HCT116 (cell line): ENCODE measurements at regions not wholly inside any gene's neighbourhood (a gene's known extent, or its start where the extent isn't known, plus 50 kb on each side); places are given as distances from the start of the nearest gene placed in this dataset.

Experiments
- ATAC-seq: fragments of 200-7000 bp; cut with Tn5 transposase; 2 replicates; pipeline ENCODE4 v1.9.1; 2020; ENCODE audit warnings: mild to moderate bottlenecking, moderate library complexity
- BruUV-seq: library from RNA; stranded (reverse); fragments of 400-500 nt; replicated peaks from 2 replicates; lab custom pipeline; 2021; lab: Mats Ljungman, UMichigan
- CTCF ChIA-PET: fragments of 300-600 bp; sonication (Branson Sonifier 250); formaldehyde crosslinking; loops from one replicate; lab custom pipeline; 2021; ENCODE audit warnings: antibody characterized with exemption; lab: Charles Lee
- POLR2A ChIA-PET: fragments of 300-600, 350-600 bp; sonication (Branson Sonifier 250); formaldehyde crosslinking; loops from one replicate; lab custom pipeline; 2021; ENCODE audit warnings: antibody characterized with exemption; lab: Charles Lee
- RAD21 ChIA-PET, 2 experiments: fragments of 300-600 bp; sonication (Branson Sonifier 250); formaldehyde crosslinking; loops; one replicate each; lab custom pipeline; 2023; ENCODE audit warnings: low total read pairs in 2 of 2; ENCODE audit not compliant: uncharacterized antibody in 2 of 2, unreplicated experiment in 2 of 2, low non-redundant PET in 1 of 2; lab: Charles Lee
- DNase-seq: peaks from one replicate; pipeline ENCODE4 v3.0.0-alpha.2; 2010; ENCODE audit warnings: low read depth, low spot score
- H2AFZ ChIP-seq: fragments of 200-600 bp; shearing (Covaris generic), sonication (generic); 2 replicates; pipeline ENCODE4 v1.6.1; 2017; ENCODE audit warnings: low read depth, mixed run types, mixed read lengths, antibody characterized with exemption, low read length; ENCODE audit not compliant: poor library complexity, severe bottlenecking
- H3K27ac ChIP-seq: 2 replicates; pipeline ENCODE4 v1.5.1; 2012; ENCODE audit warnings: low read depth, low read length
- H3K27me3 ChIP-seq: fragments of 200-600 bp; sonication (generic); 2 replicates; pipeline ENCODE4 v1.6.1; 2016; ENCODE audit warnings: mixed run types, low read length, mixed read lengths; ENCODE audit not compliant: insufficient read depth
- H3K36me3 ChIP-seq, 2 experiments: fragments of 200-500 bp in 1 of 2; fragments of 200-600 bp in 1 of 2; sonication (Bioruptor generic) in 1 of 2; sonication (generic) in 1 of 2; 2 replicates each; pipeline versions ENCODE4 v1.5.1 to v1.6.1; 2014 to 2016; ENCODE audit warnings: low read length in 2 of 2, inconsistent platforms in 1 of 2, mixed read lengths in 1 of 2, mixed run types in 1 of 2; ENCODE audit not compliant: insufficient read depth in 2 of 2, control insufficient read depth in 1 of 2
- H3K4me1 ChIP-seq, 2 experiments: fragments of 200-600 bp in 1 of 2; sonication (generic) in 1 of 2; 2 replicates each; pipeline versions ENCODE4 v1.5.1 to v1.6.1; 2012 to 2017; ENCODE audit warnings: low read length in 2 of 2, inconsistent platforms in 1 of 2, mild to moderate bottlenecking in 1 of 2, mixed read lengths in 1 of 2, mixed run types in 1 of 2, moderate library complexity in 1 of 2; ENCODE audit not compliant: insufficient read depth in 2 of 2, control insufficient read depth in 1 of 2
- H3K4me2 ChIP-seq: fragments of 200-600 bp; sonication (generic); 2 replicates; pipeline ENCODE4 v1.6.1; 2017; ENCODE audit warnings: mixed run types, low read length, mixed read lengths
- H3K4me3 ChIP-seq, 2 experiments: fragments of 200-600 bp in 1 of 2; sonication (generic) in 1 of 2; replicated peaks in 1 of 2; 2 replicates each; pipeline ENCODE4 v1.5.1; 2011 to 2016; ENCODE audit warnings: low read length in 2 of 2, control low read depth in 1 of 2, low read depth in 1 of 2, mild to moderate bottlenecking in 1 of 2, mixed read lengths in 1 of 2, mixed run types in 1 of 2
- H3K79me2 ChIP-seq: fragments of 200-600 bp; sonication (generic); 2 replicates; pipeline ENCODE4 v1.6.1; 2017; ENCODE audit warnings: mild to moderate bottlenecking, mixed run types, low read length, moderate library complexity, mixed read lengths; ENCODE audit not compliant: insufficient read depth
- H3K9ac ChIP-seq: fragments of 200-600 bp; sonication (generic); 2 replicates; pipeline ENCODE4 v1.6.1; 2016; ENCODE audit warnings: low read length, mixed read lengths
- H3K9me2 ChIP-seq: fragments of 200-600 bp; sonication (generic), shearing (Covaris generic); 2 replicates; pipeline ENCODE4 v1.6.1; 2017; ENCODE audit warnings: mixed run types, mild to moderate bottlenecking, moderate library complexity; ENCODE audit not compliant: insufficient read depth
- H3K9me3 ChIP-seq, 2 experiments: fragments of 200-500 bp in 1 of 2; fragments of 200-600 bp in 1 of 2; sonication (Bioruptor generic) in 1 of 2; sonication (generic) in 1 of 2; 2 replicates each; pipeline ENCODE4 v1.6.1; 2014 to 2017; ENCODE audit warnings: low read length in 2 of 2, mixed read lengths in 2 of 2, inconsistent platforms in 1 of 2, low read depth in 1 of 2, mild to moderate bottlenecking in 1 of 2, mixed run types in 1 of 2, moderate library complexity in 1 of 2; ENCODE audit not compliant: control insufficient read depth in 1 of 2, insufficient read depth in 1 of 2
- H4K20me1 ChIP-seq: fragments of 200-600 bp; sonication (generic), shearing (Covaris generic); 2 replicates; pipeline ENCODE4 v1.6.1; 2017; ENCODE audit warnings: mixed run types, mild to moderate bottlenecking, moderate library complexity; ENCODE audit not compliant: insufficient read depth
- CBX3 ChIP-seq: IDR thresholded peaks from 2 replicates; pipeline ENCODE4 v1.6.1; 2012; ENCODE audit warnings: low read depth
- JUND ChIP-seq: IDR thresholded peaks from 2 replicates; pipeline ENCODE4 v1.6.1; 2012
- MAX ChIP-seq: IDR thresholded peaks from 2 replicates; pipeline ENCODE4 v1.6.1; 2012
- REST ChIP-seq: IDR thresholded peaks from 2 replicates; pipeline ENCODE4 v1.6.1; 2012; ENCODE audit warnings: low read depth
- intact Hi-C: fragments of 100-400 bp; cut with micrococcal nuclease; formaldehyde crosslinking; loops from 2 replicates; pipeline ENCODE4 v1.10.0; 2022

- TF ChIP-seq REST, result no peak
- no peak for TF ChIP-seq CBX3
These were observed 184.6 kb downstream of the LMO4 start (continued) for GRCh38 chr1:87513255-87513654.

GRCh38 chr1:87513966-87514660, 185.4 kb downstream of the LMO4 start:
- POLR2A ChIA-PET, result no interaction called here
- RAD21 ChIA-PET, result no interaction called here
- no TSS peak for BruUV-seq
- TF ChIP-seq JUND, result no peak
- TF ChIP-seq MAX, result no peak
- no peaks in the 10 kb centered on the region for H3K79me2 ChIP-seq
- no peaks in the 10 kb centered on the region for H3K27me3 ChIP-seq
- H2AFZ ChIP-seq, result no peak overlapping the region
- no peaks in the 10 kb centered on the region for H3K9me3 ChIP-seq
- H4K20me1 ChIP-seq, result no peaks in the 10 kb centered on the region
- no peak overlapping the region for H3K27ac ChIP-seq
- intact Hi-C loops, result no loop called here
- CTCF ChIA-PET, result no interaction called here
- no peak overlapping the region for H3K4me2 ChIP-seq
- H3K9ac ChIP-seq, result no peak overlapping the region
- no peaks in the 10 kb centered on the region for H3K36me3 ChIP-seq
- H3K4me3 ChIP-seq, result no peak overlapping the region
- no peaks in the 10 kb centered on the region for H3K9me2 ChIP-seq
- DNase-seq (no peak), ATAC-seq (no peak)
- H3K4me1 ChIP-seq, result no peaks in the 10 kb centered on the region
